Esophagus squamous epithelium (tissue), 5 donors: ENCODE measurements at regions not wholly inside any gene's neighbourhood (a gene's known extent, or its start where the extent isn't known, plus 50 kb on each side); places are given as distances from the start of the nearest gene placed in this dataset.

Experiments
- DNase-seq: peaks from one replicate; lab custom pipeline; 2025; lab: John Stamatoyannopoulos, UW
- H3K27ac ChIP-seq, 4 donors: fragments of 200-600 bp; sonication (generic); one replicate each; pipeline ENCODE4 v1.5.1; 2016 to 2019; ENCODE audit warnings: mild to moderate bottlenecking in 1 of 4
- H3K27me3 ChIP-seq, 4 donors: fragments of 200-600 bp; sonication (generic); 1 replicate in 3 of 4; 2 replicates in 1 of 4; pipeline versions ENCODE4 v1.5.1 to v1.6.0; 2017 to 2021; ENCODE audit warnings: antibody characterized with exemption in 1 of 4
- H3K36me3 ChIP-seq, 3 donors: fragments of 200-600 bp; sonication (generic); one replicate each; pipeline ENCODE4 v1.5.1; 2016 to 2019
- H3K4me1 ChIP-seq, 3 donors: fragments of 200-600 bp; sonication (generic); one replicate each; pipeline ENCODE4 v1.5.1; 2017 to 2019
- H3K4me3 ChIP-seq, 4 donors: fragments of 200-600 bp; sonication (generic); 1 replicate in 3 of 4; 2 replicates in 1 of 4; pipeline ENCODE4 v1.5.1; 2016 to 2019; ENCODE audit warnings: mild to moderate bottlenecking in 2 of 4, moderate library complexity in 1 of 4
- H3K9me3 ChIP-seq, 3 donors: fragments of 200-600 bp; sonication (generic); one replicate each; pipeline ENCODE4 v1.5.1; 2016 to 2019
- POLR2A ChIP-seq, 4 donors: fragments of 450-650 bp; IDR thresholded peaks; one replicate each; pipeline ENCODE4 v1.6.1; 2017; ENCODE audit warnings: antibody characterized with exemption in 4 of 4, mild to moderate bottlenecking in 4 of 4, moderate library complexity in 3 of 4
- WGBS, 2 donors: methylation state at CpG; one replicate each; pipeline ENCODE4 v1.1.5; 2018; 5-methylcytosine and 5-hydroxymethylcytosine counted together
- intact Hi-C: fragments of 100-400 bp; cut with DNase I; formaldehyde crosslinking; loops from one replicate; pipeline ENCODE4 v1.15.0; 2022
- TF ChIP-seq, protein P1 (sequence below), 6 experiments: fragments of 450-650 bp in 4 of 6; fragments of 200-600 bp in 2 of 6; sonication (generic) in 2 of 6; IDR thresholded peaks; one replicate each; pipeline ENCODE4 v1.5.1; 2016 to 2019; ENCODE audit warnings: antibody characterized with exemption in 6 of 6, mild to moderate bottlenecking in 4 of 6, moderate library complexity in 4 of 6
- donor health status: DM: yes; HTN: yes; CAD: no.

DNA sequence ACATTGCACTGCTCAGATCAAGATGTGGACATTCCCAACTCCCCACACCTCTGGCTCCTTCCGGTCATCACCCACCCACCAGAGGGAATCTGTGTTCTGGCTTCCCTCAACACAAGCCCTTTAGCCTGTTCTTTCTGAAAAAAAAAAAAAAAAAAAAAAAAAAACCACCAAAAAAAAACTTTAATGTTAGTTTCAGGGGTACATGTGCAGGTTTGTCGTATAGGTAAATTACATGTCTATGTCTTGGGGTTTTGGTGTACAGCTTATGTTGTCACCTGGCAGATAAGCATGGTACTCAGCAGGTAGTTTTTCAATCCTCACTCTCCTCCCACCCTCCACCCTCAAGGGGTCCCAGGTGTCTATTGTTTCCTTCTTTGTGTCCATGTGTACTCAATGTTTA lies 135.8 kb upstream of the FOXA2 start:
- intact Hi-C loops = no loop called here
- no peak for DNase-seq
- WGBS, 2 donors = 89 to 92% methylated on average over 2 of the region's 2 CpGs
- no peaks in the 10 kb centered on the region for H3K36me3 ChIP-seq
- no peak overlapping the region for H3K4me3 ChIP-seq
- TF ChIP-seq POLR2A (IDR thresholded peaks at IDR 0.05) = no peak
- TF ChIP-seq, protein P1, sequence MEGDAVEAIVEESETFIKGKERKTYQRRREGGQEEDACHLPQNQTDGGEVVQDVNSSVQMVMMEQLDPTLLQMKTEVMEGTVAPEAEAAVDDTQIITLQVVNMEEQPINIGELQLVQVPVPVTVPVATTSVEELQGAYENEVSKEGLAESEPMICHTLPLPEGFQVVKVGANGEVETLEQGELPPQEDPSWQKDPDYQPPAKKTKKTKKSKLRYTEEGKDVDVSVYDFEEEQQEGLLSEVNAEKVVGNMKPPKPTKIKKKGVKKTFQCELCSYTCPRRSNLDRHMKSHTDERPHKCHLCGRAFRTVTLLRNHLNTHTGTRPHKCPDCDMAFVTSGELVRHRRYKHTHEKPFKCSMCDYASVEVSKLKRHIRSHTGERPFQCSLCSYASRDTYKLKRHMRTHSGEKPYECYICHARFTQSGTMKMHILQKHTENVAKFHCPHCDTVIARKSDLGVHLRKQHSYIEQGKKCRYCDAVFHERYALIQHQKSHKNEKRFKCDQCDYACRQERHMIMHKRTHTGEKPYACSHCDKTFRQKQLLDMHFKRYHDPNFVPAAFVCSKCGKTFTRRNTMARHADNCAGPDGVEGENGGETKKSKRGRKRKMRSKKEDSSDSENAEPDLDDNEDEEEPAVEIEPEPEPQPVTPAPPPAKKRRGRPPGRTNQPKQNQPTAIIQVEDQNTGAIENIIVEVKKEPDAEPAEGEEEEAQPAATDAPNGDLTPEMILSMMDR (IDR thresholded peaks at IDR 0.05) = no peak
- peaks cover 0 to 19% (median 4%) of the 10 kb centered on the region in 3 donors for H3K4me1 ChIP-seq
- H3K27me3 ChIP-seq = no peaks in the 10 kb centered on the region
- H3K27ac ChIP-seq = no peak overlapping the region
- H3K9me3 ChIP-seq = no peaks in the 10 kb centered on the region

DNA sequence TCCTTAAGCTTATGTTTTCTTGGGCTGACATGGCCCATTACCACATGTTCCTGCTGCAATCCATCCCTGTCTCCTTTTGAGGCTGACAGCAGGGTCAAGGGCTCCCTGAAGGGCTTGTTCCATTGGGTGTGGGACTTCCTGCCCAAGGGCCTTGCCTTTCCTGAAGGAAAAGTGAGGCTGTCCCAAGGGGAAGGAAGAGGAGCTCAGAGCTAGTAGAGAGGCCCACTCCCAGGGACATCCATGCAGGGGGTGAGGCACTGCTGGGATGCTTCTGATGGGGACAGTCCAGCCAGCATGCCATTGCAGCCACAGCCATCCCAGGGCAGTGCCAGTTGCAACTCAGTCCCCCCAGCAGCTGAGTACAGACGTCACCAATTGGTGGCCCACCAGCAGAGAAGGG lies 138.4 kb upstream of the FOXA2 start:
- no peaks in the 10 kb centered on the region for H3K27me3 ChIP-seq
- H3K36me3 ChIP-seq = no peaks in the 10 kb centered on the region
- no peak overlapping the region for H3K27ac ChIP-seq
- no peaks in the 10 kb centered on the region for H3K9me3 ChIP-seq
- no CpG with 5 or more reads among the region's 1 CpG for WGBS, 2 donors
- intact Hi-C loops = no loop called here
- no peak for TF ChIP-seq POLR2A (IDR thresholded peaks at IDR 0.05)
- TF ChIP-seq, protein P1 (IDR thresholded peaks at IDR 0.05) = no peak
- H3K4me1 ChIP-seq = peaks cover 0 to 9% (median 0%) of the 10 kb centered on the region in 3 donors
- no peak for DNase-seq
- H3K4me3 ChIP-seq = no peak overlapping the region

- no peak for DNase-seq
- H3K27ac ChIP-seq = no peak overlapping the region
Measured at GRCh38 chr20:22723659-22724058, 139.3 kb upstream of the FOXA2 start.

GRCh38 chr20:22728146-22728745 lies 143.9 kb upstream of the FOXA2 start:
- Histone ChIP-seq H3K36me3 (no peaks in the 10 kb centered on the region), H3K4me1 (no peaks in the 10 kb centered on the region), H3K27me3 (peaks cover 0 to 4% (median 0%) of the 10 kb centered on the region in 4 donors), H3K9me3 (no peaks in the 10 kb centered on the region), H3K4me3 (no peak overlapping the region), H3K27ac (no peak overlapping the region)
- WGBS, 2 donors = 64 to 84% methylated on average over 3 of the region's 4 CpGs
- intact Hi-C loops = no loop called here
- no peak for DNase-seq
- TF ChIP-seq, protein P1 (IDR thresholded peaks at IDR 0.05) = no peak
- TF ChIP-seq POLR2A (IDR thresholded peaks at IDR 0.05) = no peak

More at GRCh38 chr20:22723659-22724058, 139.3 kb upstream of the FOXA2 start:
- H3K4me1 ChIP-seq = peaks cover 0 to 9% (median 0%) of the 10 kb centered on the region in 3 donors
- no peak overlapping the region for H3K4me3 ChIP-seq
- no peaks in the 10 kb centered on the region for H3K36me3 ChIP-seq
- no peak for TF ChIP-seq POLR2A (IDR thresholded peaks at IDR 0.05)
- TF ChIP-seq, protein P1 (IDR thresholded peaks at IDR 0.05) = no peak
- H3K9me3 ChIP-seq = no peaks in the 10 kb centered on the region
- peaks cover 0 to 4% (median 0%) of the 10 kb centered on the region in 4 donors for H3K27me3 ChIP-seq
- WGBS, 2 donors = 60 to 77% methylated on average over 2 of the region's 2 CpGs
- intact Hi-C loops = no loop called here

DNA sequence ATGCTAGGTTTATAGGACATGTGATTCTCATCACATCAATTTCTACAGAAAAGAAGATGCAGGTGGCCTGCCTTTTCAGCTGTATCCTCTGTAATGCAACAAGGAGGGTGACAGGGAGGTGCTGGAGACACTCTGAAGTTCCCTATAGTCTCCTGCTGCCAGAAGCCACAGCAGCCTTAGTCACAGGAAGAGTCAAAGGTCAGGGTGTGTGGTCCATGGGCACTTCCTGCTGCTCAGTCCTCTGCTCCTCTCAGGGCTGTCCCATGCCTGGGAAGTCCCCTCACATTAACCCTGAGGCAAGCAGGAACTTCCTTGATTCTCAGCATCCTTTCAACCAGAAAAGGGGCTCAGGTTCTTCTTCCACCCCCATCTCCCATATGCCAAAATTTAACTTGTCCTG lies 144.8 kb upstream of the FOXA2 start:
- intact Hi-C loops = no loop called here
- no peak overlapping the region for H3K27ac ChIP-seq
- no peak for TF ChIP-seq POLR2A (IDR thresholded peaks at IDR 0.05)
- TF ChIP-seq, protein P1 (IDR thresholded peaks at IDR 0.05) = no peak

More for the DNA sequence above, 144.8 kb upstream of the FOXA2 start:
- no peaks in the 10 kb centered on the region for H3K9me3 ChIP-seq
- H3K36me3 ChIP-seq = no peaks in the 10 kb centered on the region
- no peak for DNase-seq
- no peaks in the 10 kb centered on the region for H3K4me1 ChIP-seq
- peaks cover 0 to 4% (median 0%) of the 10 kb centered on the region in 4 donors for H3K27me3 ChIP-seq
- no peak overlapping the region for H3K4me3 ChIP-seq
